NCI-H2227 (cell line): ENCODE measurements at regions not wholly inside any gene's neighbourhood (a gene's known extent, or its start where the extent isn't known, plus 50 kb on each side); places are given as distances from the start of the nearest gene placed in this dataset.

Source experiments
- DNase-seq: peaks from one replicate; lab custom pipeline; 2025; ENCODE audit not compliant: unreplicated experiment; lab: John Stamatoyannopoulos, UW

- DNase-seq = no peak
Observed at GRCh38 chr1:224846119-224846907, 83.2 kb upstream of the DNAH14 start.

GRCh38 chr1:224850446-224850845 is 79.0 kb upstream of the DNAH14 start:
- DNase-seq = no peak

GRCh38 chr1:224851210-224851847 is 78.1 kb upstream of the DNAH14 start:
- peak; percentile 44 for DNase-seq

- no peak for DNase-seq
Observed at GRCh38 chr1:224851848-224852261, 77.6 kb upstream of the DNAH14 start.

- DNase-seq = peak; percentile 15
Observed at GRCh38 chr1:224852901-224853568, 76.4 kb upstream of the DNAH14 start.

GRCh38 chr1:224856973-224857372 is 72.5 kb upstream of the DNAH14 start:
- no peak for DNase-seq

GRCh38 chr1:224859651-224860050 is 69.8 kb upstream of the DNAH14 start:
- DNase-seq = no peak

- DNase-seq = no peak
Observed at GRCh38 chr1:224860488-224861338, 68.8 kb upstream of the DNAH14 start.

GRCh38 chr1:224861339-224861716 is 68.1 kb upstream of the DNAH14 start:
- no peak for DNase-seq

- no peak for DNase-seq
Observed at GRCh38 chr1:224863486-224863885, 66.0 kb upstream of the DNAH14 start.

GRCh38 chr1:224864006-224864405 is 65.5 kb upstream of the DNAH14 start:
- no peak for DNase-seq

GRCh38 chr1:224865510-224865909 is 64.0 kb upstream of the DNAH14 start:
- no peak for DNase-seq

- DNase-seq = no peak
Observed at GRCh38 chr1:224866940-224867339, 62.5 kb upstream of the DNAH14 start.

- no peak for DNase-seq
Observed at GRCh38 chr1:224867715-224868114, 61.8 kb upstream of the DNAH14 start.

GRCh38 chr1:224872832-224873433 is 56.5 kb upstream of the DNAH14 start:
- no peak for DNase-seq

GRCh38 chr1:224873434-224874369 is 55.8 kb upstream of the DNAH14 start:
- DNase-seq = no peak

GRCh38 chr1:224874775-224875174 is 54.7 kb upstream of the DNAH14 start:
- no peak for DNase-seq

GRCh38 chr1:224879162-224879803 is 50.2 kb upstream of the DNAH14 start:
- no peak for DNase-seq
